Stimulated activated CD4-positive, alpha-beta T cell treated with anti-CD3 and anti-CD28 coated beads, Interleukin-1b, Interleukin-23, amount 100 ng/mL, for 48 hours (primary cell): ENCODE measurements at regions not wholly inside any gene's neighbourhood (a gene's known extent, or its start where the extent isn't known, plus 50 kb on each side); places are given as distances from the start of the nearest gene placed in this dataset.

Experiments used
- DNase-seq: peaks from one replicate; pipeline ENCODE4 v3.0.0-alpha.2; 2020

DNA sequence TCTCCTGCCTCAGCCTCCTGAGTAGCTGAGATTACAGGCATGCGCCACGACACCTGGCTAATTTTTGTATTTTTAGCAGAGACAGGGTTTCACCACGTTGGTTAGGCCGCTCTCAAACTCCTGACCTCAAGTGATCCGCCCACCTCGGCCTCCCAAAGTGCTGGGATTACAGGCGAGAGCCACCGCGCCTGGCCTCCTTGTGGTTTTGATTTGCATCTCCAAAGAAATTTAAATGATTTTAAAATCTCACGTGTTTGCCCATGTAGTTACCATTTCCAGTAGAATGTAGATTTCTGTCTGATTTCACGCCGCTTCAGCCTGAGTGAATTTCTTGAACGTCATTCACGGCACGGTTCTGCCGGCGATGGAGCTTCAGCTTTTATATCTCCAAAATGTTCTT, 55.8 kb downstream of the IGF2 start:
- no peak for DNase-seq

DNA sequence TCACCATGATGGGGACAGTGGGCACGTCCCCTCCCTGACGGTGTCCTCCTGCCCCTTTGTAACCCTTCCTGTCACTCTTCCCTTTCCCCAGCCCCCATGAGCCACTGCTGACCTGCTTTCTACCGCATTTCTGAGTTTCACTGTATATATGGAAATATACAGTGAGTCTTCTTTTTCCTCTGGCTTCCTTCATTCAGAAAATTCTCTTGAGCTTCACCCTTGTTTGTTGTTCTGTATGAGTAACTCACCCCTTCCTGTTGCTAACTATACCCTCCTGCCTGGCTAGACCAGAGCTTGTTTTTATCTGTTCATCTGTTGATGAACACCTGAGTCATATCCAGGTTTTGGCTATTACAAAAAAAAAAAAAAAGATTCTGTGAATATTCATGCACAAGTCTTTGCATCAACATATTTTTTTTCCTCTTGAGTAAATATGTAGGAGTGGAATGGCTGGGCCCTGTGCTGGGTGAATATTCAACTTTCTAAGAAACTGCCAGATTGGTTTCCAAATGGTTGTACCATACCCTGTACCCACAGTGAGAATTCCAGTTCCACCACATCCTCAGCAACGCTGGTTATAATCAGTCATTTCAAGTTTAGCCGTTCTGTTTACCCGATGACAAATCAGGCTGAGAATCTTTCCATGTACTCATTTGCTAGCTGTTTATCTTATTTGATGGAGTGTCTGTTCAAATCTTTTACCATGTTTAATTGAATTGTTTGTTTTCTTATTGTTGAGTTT, 62.0 kb downstream of the IGF2 start:
- peak; percentile 59 for DNase-seq

DNA sequence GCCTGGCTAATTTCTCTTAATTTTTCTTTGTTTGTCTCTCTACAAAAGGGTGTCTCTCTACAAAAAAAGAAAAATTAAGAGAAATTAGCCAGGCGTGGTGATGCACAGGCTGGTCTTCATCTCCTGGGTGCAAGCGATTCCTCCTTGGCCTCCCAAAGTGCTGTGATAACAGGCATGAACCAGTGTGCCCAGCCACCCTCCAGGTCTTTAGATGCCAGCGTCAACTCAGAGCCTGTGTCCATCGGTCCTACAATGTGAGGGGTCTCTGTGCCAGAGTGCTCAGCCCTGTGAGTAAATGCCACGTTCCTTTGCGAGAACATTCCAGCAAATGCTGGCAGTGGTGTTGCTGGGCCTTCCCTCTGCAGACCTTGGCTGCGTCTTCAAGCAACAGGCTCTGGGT, 62.7 kb downstream of the IGF2 start:
- DNase-seq: no peak

DNA sequence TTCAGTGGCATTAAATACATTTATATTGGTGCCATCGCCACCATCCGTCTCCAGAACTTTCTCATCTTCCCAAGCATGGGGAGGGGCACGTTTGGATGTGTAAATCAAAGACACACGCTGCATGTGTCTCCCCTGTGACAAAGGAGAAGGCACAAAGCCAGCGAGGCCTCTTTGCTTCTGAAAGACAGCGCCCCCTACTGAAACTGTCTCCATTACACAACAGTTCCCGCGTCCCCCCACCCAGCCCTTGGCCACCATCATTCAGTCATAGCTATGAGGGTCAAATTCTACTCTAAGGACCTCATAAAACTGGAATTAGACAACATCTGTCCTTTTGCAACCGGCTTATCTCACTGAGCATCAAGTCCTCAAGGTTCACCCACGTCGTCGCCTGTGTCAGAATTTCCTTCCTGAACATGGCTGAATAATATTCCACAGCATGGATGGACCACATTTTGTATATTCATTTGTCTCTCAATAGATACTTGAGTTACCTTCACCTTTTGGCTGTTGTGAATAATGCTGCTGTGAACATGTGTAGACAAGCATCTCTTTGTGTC, 64.8 kb downstream of the IGF2 start:
- no peak for DNase-seq

DNA sequence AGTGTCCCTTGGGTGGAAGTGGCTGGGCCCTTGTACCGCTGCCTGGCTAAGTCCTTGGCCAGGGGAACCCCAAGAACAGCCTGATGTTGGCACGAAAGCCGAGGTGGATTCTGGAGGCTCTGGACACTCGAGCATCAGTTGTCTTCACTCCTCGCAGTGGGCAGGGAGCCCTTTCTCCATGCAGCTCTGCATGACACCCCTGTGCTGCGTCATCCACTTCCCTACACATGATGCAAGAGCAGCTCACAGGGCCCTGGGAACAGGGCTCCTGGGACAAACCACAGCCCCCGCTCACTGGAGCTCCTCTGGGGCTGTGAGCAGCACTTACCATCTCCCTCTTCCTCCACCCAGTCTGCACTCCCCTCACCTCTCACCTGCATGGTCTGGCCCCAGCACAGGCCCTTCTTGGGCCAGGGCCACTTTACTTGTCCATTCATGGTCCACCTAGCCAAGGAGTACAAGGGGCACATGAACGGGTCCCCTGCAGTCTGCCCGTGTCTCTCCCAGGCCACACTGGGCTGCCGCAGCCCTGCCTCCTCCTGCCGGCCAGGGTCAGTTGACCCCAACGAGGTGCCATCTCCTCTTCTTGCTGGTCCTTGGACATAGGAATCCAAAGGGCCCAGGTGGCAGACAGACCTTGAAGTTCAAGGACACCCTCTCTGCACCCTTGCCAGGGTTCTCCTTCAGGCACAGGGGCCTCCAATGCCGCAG, 66.5 kb downstream of the IGF2 start:
- DNase-seq: no peak

DNA sequence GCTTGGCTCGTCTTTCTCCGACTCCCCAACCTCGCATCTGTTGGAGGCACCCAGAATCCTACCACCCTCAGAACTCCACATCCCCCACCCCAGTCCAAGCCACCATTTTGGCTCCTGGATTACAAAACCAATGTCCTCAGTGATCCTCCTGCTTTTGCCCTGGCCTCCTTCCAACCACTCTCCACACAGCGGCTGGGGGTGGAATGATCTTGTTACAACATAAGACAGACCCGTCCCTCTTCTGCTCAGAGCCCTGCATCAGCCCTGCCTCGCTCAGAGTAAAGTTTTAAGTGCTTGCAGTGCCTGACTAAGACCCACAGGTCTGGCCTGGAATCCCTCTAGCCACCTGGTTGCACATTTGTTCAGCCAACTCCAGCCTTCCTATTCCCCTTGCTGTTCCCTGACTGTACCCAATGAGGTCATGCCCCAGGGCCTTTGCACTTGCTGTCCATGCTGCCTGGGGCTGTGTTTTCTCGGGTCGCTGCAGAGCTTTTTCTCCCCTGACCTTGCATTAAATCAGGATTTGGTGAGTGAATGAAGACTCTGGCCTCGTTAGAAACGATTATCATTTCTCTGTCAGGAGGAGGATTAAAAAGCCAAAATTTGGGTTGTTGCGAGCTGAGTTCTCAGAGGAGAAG, 67.3 kb downstream of the IGF2 start:
- DNase-seq: no peak
